ENCODE measurements at regions not wholly inside any gene's neighbourhood (a gene's known extent, or its start where the extent isn't known, plus 50 kb on each side); places are given as distances from the start of the nearest gene placed in this dataset.
"Not testable (repeated sequence)": the region's sequence is repeated elsewhere in the genome, so short reads cannot be mapped to it uniquely, and the experiment has no call there.

- H3K27me3 Mint-ChIP-seq; H3K4me3 ChIP-seq (ENCODE audit: low read length); H3K9me3 Mint-ChIP-seq; H3K4me3 Mint-ChIP-seq; H3K9me3 ChIP-seq (ENCODE audit: control insufficient read depth in 2 of 3, low read length in 3 of 3); ATAC-seq; H3K4me1 ChIP-seq (ENCODE audit: control insufficient read depth in 2 of 2, insufficient read depth in 2 of 2, low read length in 2 of 2); intact Hi-C loops (cut with micrococcal nuclease); DNase-seq; POLR2A ChIA-PET; H3K27ac Mint-ChIP-seq; H3K36me3 Mint-ChIP-seq; CTCF ChIA-PET; H3K27ac ChIP-seq (ENCODE audit: low read depth, low read length); H3K27me3 ChIP-seq (ENCODE audit: control insufficient read depth in 2 of 2, insufficient read depth in 2 of 2, low read length in 2 of 2); H3K36me3 ChIP-seq (ENCODE audit: control insufficient read depth in 2 of 3, insufficient read depth in 3 of 3, low read length in 3 of 3): not testable (repeated sequence)
- H3K4me1 Mint-ChIP-seq: peaks cover 4 to 16% (median 10%) of the 10 kb centered on the region in 7 donors
These were observed 92.0 kb downstream of the TRIM69 start for GRCh38 chr15:44828229-44828914.

- H3K27me3 Mint-ChIP-seq; H3K27ac Mint-ChIP-seq; H3K36me3 ChIP-seq (ENCODE audit: control insufficient read depth in 2 of 3, insufficient read depth in 3 of 3, low read length in 3 of 3); ATAC-seq; H3K4me3 ChIP-seq (ENCODE audit: low read length); intact Hi-C loops (cut with micrococcal nuclease); H3K4me3 Mint-ChIP-seq; DNase-seq; POLR2A ChIA-PET; H3K9me3 Mint-ChIP-seq; H3K9me3 ChIP-seq (ENCODE audit: control insufficient read depth in 2 of 3, low read length in 3 of 3); H3K4me1 ChIP-seq (ENCODE audit: control insufficient read depth in 2 of 2, insufficient read depth in 2 of 2, low read length in 2 of 2); H3K36me3 Mint-ChIP-seq; H3K27me3 ChIP-seq (ENCODE audit: control insufficient read depth in 2 of 2, insufficient read depth in 2 of 2, low read length in 2 of 2); H3K27ac ChIP-seq (ENCODE audit: low read depth, low read length); CTCF ChIA-PET: not testable (repeated sequence)
- H3K4me1 Mint-ChIP-seq: peaks cover 4 to 16% (median 10%) of the 10 kb centered on the region in 7 donors
These were observed 92.8 kb downstream of the TRIM69 start for GRCh38 chr15:44829150-44829549.

GRCh38 chr15:44830692-44831408 is 94.5 kb downstream of the TRIM69 start:
- POLR2A ChIA-PET; H3K4me3 ChIP-seq (ENCODE audit: low read length); CTCF ChIA-PET; H3K9me3 Mint-ChIP-seq; H3K9me3 ChIP-seq (ENCODE audit: control insufficient read depth in 2 of 3, low read length in 3 of 3); H3K27me3 ChIP-seq (ENCODE audit: control insufficient read depth in 2 of 2, insufficient read depth in 2 of 2, low read length in 2 of 2); H3K27me3 Mint-ChIP-seq; H3K4me1 ChIP-seq (ENCODE audit: control insufficient read depth in 2 of 2, insufficient read depth in 2 of 2, low read length in 2 of 2); H3K36me3 Mint-ChIP-seq; intact Hi-C loops (cut with micrococcal nuclease); H3K36me3 ChIP-seq (ENCODE audit: control insufficient read depth in 2 of 3, insufficient read depth in 3 of 3, low read length in 3 of 3); ATAC-seq: not testable (repeated sequence)
- peaks cover 4 to 16% (median 10%) of the 10 kb centered on the region in 7 donors for H3K4me1 Mint-ChIP-seq
- DNase-seq: peak in 2 of 9 donors; percentile 2 to 5
- peak overlapping the region; percentile 7 for H3K27ac ChIP-seq (ENCODE audit: low read depth, low read length)
- H3K27ac Mint-ChIP-seq: peak overlapping the region; percentile 75 to 94 (median 86)
- H3K4me3 Mint-ChIP-seq: peak overlapping the region in 5 of 10 donors; percentile 21 to 35 (median 23)

GRCh38 chr15:44831409-44831741 is 95.0 kb downstream of the TRIM69 start:
- Mint-ChIP-seq H3K4me1 (peaks cover 4 to 16% (median 10%) of the 10 kb centered on the region in 7 donors), H3K27ac (peak overlapping the region in 6 of 9 donors; percentile 29 to 94 (median 84))
- H3K9me3 Mint-ChIP-seq; H3K4me3 Mint-ChIP-seq; POLR2A ChIA-PET; H3K4me1 ChIP-seq (ENCODE audit: control insufficient read depth in 2 of 2, insufficient read depth in 2 of 2, low read length in 2 of 2); H3K27me3 Mint-ChIP-seq; H3K4me3 ChIP-seq (ENCODE audit: low read length); H3K36me3 ChIP-seq (ENCODE audit: control insufficient read depth in 2 of 3, insufficient read depth in 3 of 3, low read length in 3 of 3); H3K27me3 ChIP-seq (ENCODE audit: control insufficient read depth in 2 of 2, insufficient read depth in 2 of 2, low read length in 2 of 2); H3K9me3 ChIP-seq (ENCODE audit: control insufficient read depth in 2 of 3, low read length in 3 of 3); ATAC-seq; intact Hi-C loops (cut with micrococcal nuclease); DNase-seq; CTCF ChIA-PET; H3K36me3 Mint-ChIP-seq: not testable (repeated sequence)
- peak overlapping the region; percentile 7 for H3K27ac ChIP-seq (ENCODE audit: low read depth, low read length)

GRCh38 chr15:44832133-44832532 is 95.8 kb downstream of the TRIM69 start:
- ATAC-seq; H3K4me3 ChIP-seq (ENCODE audit: low read length); H3K9me3 ChIP-seq (ENCODE audit: control insufficient read depth in 2 of 3, low read length in 3 of 3); DNase-seq; H3K4me1 ChIP-seq (ENCODE audit: control insufficient read depth in 2 of 2, insufficient read depth in 2 of 2, low read length in 2 of 2); H3K36me3 ChIP-seq (ENCODE audit: control insufficient read depth in 2 of 3, insufficient read depth in 3 of 3, low read length in 3 of 3); H3K27me3 Mint-ChIP-seq; H3K27me3 ChIP-seq (ENCODE audit: control insufficient read depth in 2 of 2, insufficient read depth in 2 of 2, low read length in 2 of 2); POLR2A ChIA-PET; H3K36me3 Mint-ChIP-seq; H3K9me3 Mint-ChIP-seq; CTCF ChIA-PET; intact Hi-C loops (cut with micrococcal nuclease); H3K27ac ChIP-seq (ENCODE audit: low read depth, low read length): not testable (repeated sequence)
- Mint-ChIP-seq H3K27ac (peak overlapping the region in 5 of 9 donors; percentile 5 to 82 (median 22)), H3K4me1 (peaks cover 4 to 16% (median 10%) of the 10 kb centered on the region in 7 donors), H3K4me3 (peak overlapping the region in 1 of 10 donors; percentile 12)

- CTCF ChIA-PET: interaction anchor here (0.6 kb wide), 1 partner anchor 73 kb away, joined by 6 read pairs; no protein-coding TSS in a partner anchor
- H3K27me3 ChIP-seq (ENCODE audit: control insufficient read depth in 2 of 2, insufficient read depth in 2 of 2, low read length in 2 of 2); H3K9me3 Mint-ChIP-seq; DNase-seq; H3K27me3 Mint-ChIP-seq; H3K4me1 ChIP-seq (ENCODE audit: control insufficient read depth in 2 of 2, insufficient read depth in 2 of 2, low read length in 2 of 2); ATAC-seq; POLR2A ChIA-PET; H3K36me3 ChIP-seq (ENCODE audit: control insufficient read depth in 2 of 3, insufficient read depth in 3 of 3, low read length in 3 of 3); H3K9me3 ChIP-seq (ENCODE audit: control insufficient read depth in 2 of 3, low read length in 3 of 3); intact Hi-C loops (cut with micrococcal nuclease); H3K36me3 Mint-ChIP-seq; H3K4me3 Mint-ChIP-seq; H3K27ac ChIP-seq (ENCODE audit: low read depth, low read length); H3K4me3 ChIP-seq (ENCODE audit: low read length): not testable (repeated sequence)
- peak overlapping the region in 1 of 9 donors; percentile 63 for H3K27ac Mint-ChIP-seq
- peaks cover 4 to 16% (median 10%) of the 10 kb centered on the region in 7 donors for H3K4me1 Mint-ChIP-seq
These were observed 96.8 kb downstream of the TRIM69 start for GRCh38 chr15:44833081-44833480.

- H3K4me1 Mint-ChIP-seq: peaks cover 4 to 16% (median 10%) of the 10 kb centered on the region in 7 donors
- DNase-seq; H3K36me3 ChIP-seq (ENCODE audit: control insufficient read depth in 2 of 3, insufficient read depth in 3 of 3, low read length in 3 of 3); CTCF ChIA-PET; H3K27me3 ChIP-seq (ENCODE audit: control insufficient read depth in 2 of 2, insufficient read depth in 2 of 2, low read length in 2 of 2); H3K27ac ChIP-seq (ENCODE audit: low read depth, low read length); H3K27ac Mint-ChIP-seq; H3K4me3 Mint-ChIP-seq; H3K9me3 Mint-ChIP-seq; intact Hi-C loops (cut with micrococcal nuclease); POLR2A ChIA-PET; H3K9me3 ChIP-seq (ENCODE audit: control insufficient read depth in 2 of 3, low read length in 3 of 3); H3K36me3 Mint-ChIP-seq; H3K4me3 ChIP-seq (ENCODE audit: low read length); H3K27me3 Mint-ChIP-seq; H3K4me1 ChIP-seq (ENCODE audit: control insufficient read depth in 2 of 2, insufficient read depth in 2 of 2, low read length in 2 of 2); ATAC-seq: not testable (repeated sequence)
These were observed 97.4 kb downstream of the TRIM69 start for GRCh38 chr15:44833761-44834160.
